ENCODE measurements at regions not wholly inside any gene's neighbourhood (a gene's known extent, or its start where the extent isn't known, plus 50 kb on each side); places are given as distances from the start of the nearest gene placed in this dataset.

GRCh38 chr11:119995730-119996491 lies 142.0 kb downstream of the TRIM29 start:
- no peak for DNase-seq
- no peak overlapping the region for H3K4me3 ChIP-seq
- H3K27ac ChIP-seq, result no peak overlapping the region
- no peak for TF ChIP-seq POLR2A (IDR thresholded peaks at IDR 0.05)
- no peaks in the 10 kb centered on the region for H3K9me3 ChIP-seq
- no peaks in the 10 kb centered on the region for H3K36me3 ChIP-seq
- H3K27me3 ChIP-seq, result no peaks in the 10 kb centered on the region
- H3K4me1 ChIP-seq, result no peaks in the 10 kb centered on the region

GRCh38 chr11:119993722-119994121 lies 144.2 kb downstream of the TRIM29 start:
- no peak for TF ChIP-seq POLR2A (IDR thresholded peaks at IDR 0.05)
- TF ChIP-seq, protein P1, sequence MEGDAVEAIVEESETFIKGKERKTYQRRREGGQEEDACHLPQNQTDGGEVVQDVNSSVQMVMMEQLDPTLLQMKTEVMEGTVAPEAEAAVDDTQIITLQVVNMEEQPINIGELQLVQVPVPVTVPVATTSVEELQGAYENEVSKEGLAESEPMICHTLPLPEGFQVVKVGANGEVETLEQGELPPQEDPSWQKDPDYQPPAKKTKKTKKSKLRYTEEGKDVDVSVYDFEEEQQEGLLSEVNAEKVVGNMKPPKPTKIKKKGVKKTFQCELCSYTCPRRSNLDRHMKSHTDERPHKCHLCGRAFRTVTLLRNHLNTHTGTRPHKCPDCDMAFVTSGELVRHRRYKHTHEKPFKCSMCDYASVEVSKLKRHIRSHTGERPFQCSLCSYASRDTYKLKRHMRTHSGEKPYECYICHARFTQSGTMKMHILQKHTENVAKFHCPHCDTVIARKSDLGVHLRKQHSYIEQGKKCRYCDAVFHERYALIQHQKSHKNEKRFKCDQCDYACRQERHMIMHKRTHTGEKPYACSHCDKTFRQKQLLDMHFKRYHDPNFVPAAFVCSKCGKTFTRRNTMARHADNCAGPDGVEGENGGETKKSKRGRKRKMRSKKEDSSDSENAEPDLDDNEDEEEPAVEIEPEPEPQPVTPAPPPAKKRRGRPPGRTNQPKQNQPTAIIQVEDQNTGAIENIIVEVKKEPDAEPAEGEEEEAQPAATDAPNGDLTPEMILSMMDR (IDR thresholded peaks at IDR 0.05), result peak in 3 of 6 experiments; percentile 37 to 43 (median 41)
- no peaks in the 10 kb centered on the region for H3K9me3 ChIP-seq
- H3K27ac ChIP-seq, result no peak overlapping the region
- H3K4me1 ChIP-seq, result no peaks in the 10 kb centered on the region
- no peak overlapping the region for H3K4me3 ChIP-seq
- peak in 2 of 3 donors; percentile 50 to 66 for DNase-seq
- H3K36me3 ChIP-seq, result no peaks in the 10 kb centered on the region
- no peaks in the 10 kb centered on the region for H3K27me3 ChIP-seq

- Histone ChIP-seq H3K36me3 (no peaks in the 10 kb centered on the region), H3K9me3 (no peaks in the 10 kb centered on the region), H3K27ac (no peak overlapping the region), H3K4me3 (no peak overlapping the region), H3K4me1 (no peaks in the 10 kb centered on the region), H3K27me3 (no peaks in the 10 kb centered on the region)
- no peak for DNase-seq
- no peak for TF ChIP-seq POLR2A (IDR thresholded peaks at IDR 0.05)
- TF ChIP-seq, protein P1 (IDR thresholded peaks at IDR 0.05), result no peak
Observed at GRCh38 chr11:119992171-119993051, 145.5 kb downstream of the TRIM29 start.

GRCh38 chr11:119991669-119992068 lies 146.2 kb downstream of the TRIM29 start:
- Histone ChIP-seq H3K4me3 (no peak overlapping the region), H3K9me3 (no peaks in the 10 kb centered on the region), H3K4me1 (no peaks in the 10 kb centered on the region), H3K27ac (no peak overlapping the region), H3K27me3 (no peaks in the 10 kb centered on the region), H3K36me3 (no peaks in the 10 kb centered on the region)
- no peak for TF ChIP-seq POLR2A (IDR thresholded peaks at IDR 0.05)
- TF ChIP-seq, protein P1 (IDR thresholded peaks at IDR 0.05), result no peak
- DNase-seq, result no peak

- TF ChIP-seq, protein P1 (IDR thresholded peaks at IDR 0.05), result no peak
- Histone ChIP-seq H3K27ac (no peak overlapping the region), H3K4me3 (no peak overlapping the region)
Observed at GRCh38 chr11:119991022-119991404, 146.9 kb downstream of the TRIM29 start.

More at GRCh38 chr11:119991022-119991404, 146.9 kb downstream of the TRIM29 start:
- no peak for DNase-seq
- no peaks in the 10 kb centered on the region for H3K9me3 ChIP-seq
- no peaks in the 10 kb centered on the region for H3K27me3 ChIP-seq
- no peaks in the 10 kb centered on the region for H3K4me1 ChIP-seq
- no peaks in the 10 kb centered on the region for H3K36me3 ChIP-seq

Data from Peyer's patch (tissue), 4 donors.